ENCODE measurements at regions not wholly inside any gene's neighbourhood (a gene's known extent, or its start where the extent isn't known, plus 50 kb on each side); places are given as distances from the start of the nearest gene placed in this dataset.

DNA sequence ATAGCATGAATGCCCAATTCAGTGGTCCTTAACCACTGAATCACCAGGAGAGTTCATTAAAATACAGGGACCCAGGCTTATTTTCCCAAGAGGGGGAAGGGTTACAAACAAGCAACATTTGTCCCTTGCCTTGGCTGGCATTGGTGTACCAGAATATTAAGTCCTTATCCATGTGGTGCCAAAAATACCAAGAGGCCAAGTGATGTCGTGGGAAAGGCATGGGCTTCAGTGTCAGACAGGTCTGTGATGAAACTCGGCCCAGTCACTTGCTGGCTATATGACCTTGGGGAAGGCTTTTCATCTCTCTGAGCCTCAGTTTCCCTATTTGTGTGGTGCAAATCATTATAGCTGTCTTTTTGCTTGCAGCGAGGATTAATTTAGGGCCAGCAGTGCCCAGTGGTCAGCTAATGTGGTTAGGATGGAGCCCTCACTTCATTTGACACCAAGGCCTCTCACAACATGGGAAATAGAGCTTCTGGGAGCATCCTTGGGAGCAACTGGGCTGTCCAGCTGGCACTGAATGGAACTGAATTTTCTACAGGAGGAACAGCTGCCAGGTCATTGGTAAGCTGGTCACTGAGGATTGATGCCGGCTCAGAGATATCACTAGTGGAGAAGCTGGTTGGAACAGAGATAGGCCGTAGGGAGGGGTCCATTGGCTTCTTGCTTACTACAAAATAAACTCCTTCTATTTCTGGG is 77.2 kb upstream of the PPP2R5A start:
- H3K27ac ChIP-seq, result no peak overlapping the region
- DNase-seq (no peak), ATAC-seq (no peak), FAIRE-seq (no peak)
- no peaks in the 10 kb centered on the region for H3K9me3 ChIP-seq
- TF ChIP-seq, protein P1, sequence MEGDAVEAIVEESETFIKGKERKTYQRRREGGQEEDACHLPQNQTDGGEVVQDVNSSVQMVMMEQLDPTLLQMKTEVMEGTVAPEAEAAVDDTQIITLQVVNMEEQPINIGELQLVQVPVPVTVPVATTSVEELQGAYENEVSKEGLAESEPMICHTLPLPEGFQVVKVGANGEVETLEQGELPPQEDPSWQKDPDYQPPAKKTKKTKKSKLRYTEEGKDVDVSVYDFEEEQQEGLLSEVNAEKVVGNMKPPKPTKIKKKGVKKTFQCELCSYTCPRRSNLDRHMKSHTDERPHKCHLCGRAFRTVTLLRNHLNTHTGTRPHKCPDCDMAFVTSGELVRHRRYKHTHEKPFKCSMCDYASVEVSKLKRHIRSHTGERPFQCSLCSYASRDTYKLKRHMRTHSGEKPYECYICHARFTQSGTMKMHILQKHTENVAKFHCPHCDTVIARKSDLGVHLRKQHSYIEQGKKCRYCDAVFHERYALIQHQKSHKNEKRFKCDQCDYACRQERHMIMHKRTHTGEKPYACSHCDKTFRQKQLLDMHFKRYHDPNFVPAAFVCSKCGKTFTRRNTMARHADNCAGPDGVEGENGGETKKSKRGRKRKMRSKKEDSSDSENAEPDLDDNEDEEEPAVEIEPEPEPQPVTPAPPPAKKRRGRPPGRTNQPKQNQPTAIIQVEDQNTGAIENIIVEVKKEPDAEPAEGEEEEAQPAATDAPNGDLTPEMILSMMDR (IDR thresholded peaks at IDR 0.05), result no peak
- no peaks in the 10 kb centered on the region for H3K4me1 ChIP-seq
- WGBS, 2 donors, result 83 to 88% methylated on average over 5 of the region's 5 CpGs
- no peak overlapping the region for H3K4me3 ChIP-seq
- H3K36me3 ChIP-seq, result no peaks in the 10 kb centered on the region
- H3K27me3 ChIP-seq, result no peaks in the 10 kb centered on the region
- intact Hi-C loops (cut with DNase I), result no loop called here

DNA sequence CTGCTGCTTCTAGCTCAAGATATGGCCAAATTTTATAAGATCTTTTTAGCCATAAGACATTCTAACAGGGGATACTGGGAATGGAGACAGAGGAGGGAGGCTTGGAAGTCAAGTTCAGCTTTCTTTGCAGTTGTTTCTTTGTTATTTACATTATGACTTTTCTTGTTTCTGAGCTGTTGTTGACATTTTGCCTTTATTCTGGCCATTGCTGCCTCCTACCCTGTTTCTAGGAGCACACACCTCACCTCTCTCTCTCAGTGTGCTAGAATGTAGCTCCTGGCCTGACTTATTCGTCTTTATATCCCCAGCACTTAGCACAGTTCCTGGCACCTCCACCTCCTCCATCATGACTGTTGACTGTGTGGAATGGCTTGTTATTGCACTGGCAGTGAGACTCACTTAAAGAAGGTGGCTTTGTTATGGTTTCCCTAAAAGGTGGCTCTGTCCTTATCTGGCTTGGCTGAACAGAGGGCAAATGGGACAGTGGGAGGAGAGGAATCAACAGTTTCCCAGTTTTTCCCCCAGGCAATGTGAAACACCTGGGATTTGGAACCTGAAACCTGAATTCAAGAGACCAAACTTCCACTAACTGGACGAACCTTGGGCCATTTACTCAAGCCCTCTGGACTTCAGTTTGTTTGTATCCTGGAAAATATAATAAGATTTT is 76.1 kb upstream of the PPP2R5A start:
- H3K27me3 ChIP-seq, result no peaks in the 10 kb centered on the region
- ATAC-seq, result no peak
- intact Hi-C loops (cut with DNase I), result no loop called here
- TF ChIP-seq, protein P1 (IDR thresholded peaks at IDR 0.05), result no peak
- no peak overlapping the region for H3K4me3 ChIP-seq
- no peaks in the 10 kb centered on the region for H3K9me3 ChIP-seq
- FAIRE-seq, result no peak
- H3K27ac ChIP-seq, result no peak overlapping the region
- H3K36me3 ChIP-seq, result no peaks in the 10 kb centered on the region
- DNase-seq, result no peak
- 70 to 71% methylated on average over 2 of the region's 2 CpGs for WGBS, 2 donors
- H3K4me1 ChIP-seq, result no peaks in the 10 kb centered on the region

DNA sequence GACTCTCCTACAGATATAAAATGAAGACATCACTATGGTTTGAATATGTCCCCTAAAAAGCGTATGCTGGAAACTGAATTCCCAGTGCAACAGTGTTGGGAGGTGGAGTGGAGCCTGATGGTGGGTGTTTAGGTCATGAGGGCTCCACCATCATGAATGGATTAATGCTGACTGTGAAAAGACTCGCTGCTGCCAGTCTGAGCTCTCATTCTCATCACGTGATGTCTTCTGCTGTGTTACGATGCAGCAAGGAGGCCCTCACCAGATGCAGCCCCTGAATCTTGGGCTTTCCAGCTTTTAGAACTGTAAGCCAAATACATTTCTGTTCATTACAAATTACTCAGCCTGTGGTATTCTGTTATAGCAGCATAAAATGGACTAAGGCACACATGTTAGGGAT is 73.8 kb upstream of the PPP2R5A start:
- intact Hi-C loops (cut with DNase I), result no loop called here
- no peaks in the 10 kb centered on the region for H3K36me3 ChIP-seq
- TF ChIP-seq, protein P1 (IDR thresholded peaks at IDR 0.05), result no peak
- H3K27me3 ChIP-seq, result no peaks in the 10 kb centered on the region
- no peaks in the 10 kb centered on the region for H3K4me1 ChIP-seq
- ATAC-seq, result no peak
- H3K9me3 ChIP-seq, result no peaks in the 10 kb centered on the region
- WGBS, 2 donors, result 95 to 100% methylated on average over 4 of the region's 4 CpGs
- DNase-seq, result no peak
- no peak overlapping the region for H3K27ac ChIP-seq
- H3K4me3 ChIP-seq, result no peak overlapping the region
- no peak for FAIRE-seq

DNA sequence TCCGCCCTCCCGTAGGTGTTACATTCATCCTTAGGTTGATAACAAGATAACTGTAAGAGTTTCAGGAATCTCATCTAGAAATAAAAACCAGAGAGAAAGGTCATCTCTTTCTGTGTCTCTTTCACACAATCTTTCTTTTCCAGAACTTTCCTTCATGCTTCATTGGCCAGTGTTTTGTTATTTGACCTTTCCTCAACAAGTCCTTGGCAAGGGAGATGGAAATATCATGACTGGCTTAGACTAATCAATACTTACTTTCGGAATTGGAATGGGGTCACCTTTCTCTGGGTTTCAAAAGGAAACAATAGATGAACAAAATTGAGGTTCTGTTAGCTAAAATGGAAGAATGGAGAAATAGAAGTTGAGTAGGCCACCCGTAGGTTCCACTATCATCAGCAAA is 72.9 kb upstream of the PPP2R5A start:
- WGBS, 2 donors, result 77 to 81% methylated on average over 4 of the region's 4 CpGs
- FAIRE-seq, result no peak
- Histone ChIP-seq H3K27ac (no peak overlapping the region), H3K4me1 (no peaks in the 10 kb centered on the region), H3K9me3 (no peaks in the 10 kb centered on the region), H3K4me3 (no peak overlapping the region), H3K36me3 (no peaks in the 10 kb centered on the region), H3K27me3 (no peaks in the 10 kb centered on the region)
- ATAC-seq, result no peak
- DNase-seq, result no peak
- intact Hi-C loops (cut with DNase I), result no loop called here
- TF ChIP-seq, protein P1 (IDR thresholded peaks at IDR 0.05), result no peak

DNA sequence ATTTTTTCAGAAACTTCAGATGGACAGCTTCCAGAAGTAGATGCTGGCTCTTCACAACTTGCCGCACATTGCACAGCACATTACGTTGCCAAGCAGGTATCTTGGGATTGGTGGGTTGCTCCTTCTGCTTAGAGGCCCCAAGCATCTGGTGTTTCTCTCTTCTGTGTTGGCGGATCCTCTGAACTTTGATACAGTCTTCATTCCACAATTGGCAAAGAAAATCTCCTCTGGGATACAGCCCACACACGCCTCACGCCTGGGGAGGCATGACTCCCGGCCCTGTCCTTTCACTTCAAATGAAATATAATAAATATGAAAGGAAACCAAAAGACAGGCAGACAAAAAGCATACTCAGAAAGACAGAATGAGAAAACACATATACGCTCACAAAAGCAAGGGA is 72.3 kb upstream of the PPP2R5A start:
- intact Hi-C loops (cut with DNase I), result no loop called here
- no peak for DNase-seq
- no peaks in the 10 kb centered on the region for H3K9me3 ChIP-seq
- no peak overlapping the region for H3K27ac ChIP-seq
- ATAC-seq, result no peak
- H3K27me3 ChIP-seq, result no peaks in the 10 kb centered on the region
- no peak overlapping the region for H3K4me3 ChIP-seq
- H3K36me3 ChIP-seq, result no peaks in the 10 kb centered on the region
- TF ChIP-seq, protein P1 (IDR thresholded peaks at IDR 0.05), result no peak
- no peak for FAIRE-seq
- no peaks in the 10 kb centered on the region for H3K4me1 ChIP-seq
- WGBS, 2 donors, result 88 to 94% methylated on average over 7 of the region's 7 CpGs
